KOPT-K1 (cell line): ENCODE measurements at regions not wholly inside any gene's neighbourhood (a gene's known extent, or its start where the extent isn't known, plus 50 kb on each side); places are given as distances from the start of the nearest gene placed in this dataset.
"Not testable (repeated sequence)": the region's sequence is repeated elsewhere in the genome, so short reads cannot be mapped to it uniquely, and the experiment has no call there.

Experiments used
- H3K27ac ChIP-seq: fragments of 200-600 bp; sonication (generic); 2 replicates; pipeline ENCODE4 v1.5.1; 2016; ENCODE audit warnings: antibody characterized with exemption, mild to moderate bottlenecking, low read depth, low read length; ENCODE audit not compliant: poor library complexity, severe bottlenecking
- H3K36me3 ChIP-seq: fragments of 200-600 bp; sonication (generic); 2 replicates; pipeline ENCODE4 v1.5.1; 2017; ENCODE audit warnings: antibody characterized with exemption, mild to moderate bottlenecking, low read length, moderate library complexity; ENCODE audit not compliant: insufficient read depth
- H3K9me3 ChIP-seq: fragments of 200-600 bp; sonication (generic); 2 replicates; pipeline ENCODE4 v1.5.1; 2017; ENCODE audit warnings: antibody characterized with exemption, low read length, mild to moderate bottlenecking; ENCODE audit not compliant: insufficient read depth, poor library complexity, severe bottlenecking

- H3K27ac ChIP-seq: no peak overlapping the region
- H3K36me3 ChIP-seq: no peaks in the 10 kb centered on the region
- H3K9me3 ChIP-seq: no peaks in the 10 kb centered on the region
Measured at GRCh38 chr16:64292161-64292560, 829.7 kb downstream of the CDH11 start.

- Histone ChIP-seq H3K9me3 (no peaks in the 10 kb centered on the region), H3K27ac (no peak overlapping the region), H3K36me3 (no peaks in the 10 kb centered on the region)
Measured at GRCh38 chr16:64290461-64290860, 831.4 kb downstream of the CDH11 start.

- no peaks in the 10 kb centered on the region for H3K36me3 ChIP-seq
Measured at GRCh38 chr16:64287655-64288528, 834.0 kb downstream of the CDH11 start.

DNA sequence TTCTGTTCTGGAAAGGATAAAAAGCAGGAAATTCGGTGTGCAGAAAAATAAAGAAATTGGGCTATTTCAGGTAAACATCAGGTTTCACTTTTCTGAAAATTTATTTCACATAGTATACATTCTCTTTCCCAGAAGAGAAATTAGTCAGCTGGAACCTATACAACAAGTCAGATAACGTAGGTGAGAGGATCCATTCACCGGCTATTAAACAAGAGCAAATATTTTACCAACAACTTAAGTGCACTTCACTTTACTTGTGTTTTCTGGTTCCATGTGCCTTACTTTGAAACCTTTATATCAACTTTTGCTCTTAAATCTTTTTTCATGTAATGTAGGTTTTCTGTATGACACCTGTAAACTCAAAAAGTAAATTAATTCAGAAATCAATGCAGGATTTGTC, 839.7 kb downstream of the CDH11 start:
- Histone ChIP-seq H3K27ac (no peak overlapping the region), H3K9me3 (no peaks in the 10 kb centered on the region)

More at GRCh38 chr16:64287655-64288528, 834.0 kb downstream of the CDH11 start:
- Histone ChIP-seq H3K27ac (no peak overlapping the region), H3K9me3 (no peaks in the 10 kb centered on the region)

GRCh38 chr16:64280317-64280716, 841.5 kb downstream of the CDH11 start:
- no peak overlapping the region for H3K27ac ChIP-seq
- no peaks in the 10 kb centered on the region for H3K9me3 ChIP-seq
- H3K36me3 ChIP-seq: no peaks in the 10 kb centered on the region

More for the DNA sequence above, 839.7 kb downstream of the CDH11 start:
- no peaks in the 10 kb centered on the region for H3K36me3 ChIP-seq

GRCh38 chr16:64278196-64278595, 843.7 kb downstream of the CDH11 start:
- Histone ChIP-seq H3K36me3 (no peaks in the 10 kb centered on the region), H3K9me3 (no peaks in the 10 kb centered on the region), H3K27ac (no peak overlapping the region)

DNA sequence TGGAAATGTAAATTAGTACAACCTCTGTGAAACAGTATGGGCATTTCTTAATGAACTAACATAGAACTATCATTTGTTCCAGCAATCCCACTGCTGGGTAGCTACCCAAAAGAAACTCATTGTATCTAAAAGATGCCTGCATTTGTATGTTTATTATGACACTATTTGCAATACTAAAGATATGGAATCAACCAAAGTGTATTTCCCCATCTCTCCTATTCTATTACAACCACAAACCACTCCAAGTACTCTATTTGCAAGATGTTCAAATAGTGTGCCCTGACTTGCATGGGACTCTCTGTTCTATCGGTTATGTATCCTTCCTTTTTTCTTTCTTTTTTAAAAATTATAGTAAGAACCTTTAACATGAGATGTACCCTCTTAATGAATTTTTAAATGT, 845.2 kb downstream of the CDH11 start:
- no peaks in the 10 kb centered on the region for H3K9me3 ChIP-seq
- no peak overlapping the region for H3K27ac ChIP-seq
- H3K36me3 ChIP-seq: no peaks in the 10 kb centered on the region

DNA sequence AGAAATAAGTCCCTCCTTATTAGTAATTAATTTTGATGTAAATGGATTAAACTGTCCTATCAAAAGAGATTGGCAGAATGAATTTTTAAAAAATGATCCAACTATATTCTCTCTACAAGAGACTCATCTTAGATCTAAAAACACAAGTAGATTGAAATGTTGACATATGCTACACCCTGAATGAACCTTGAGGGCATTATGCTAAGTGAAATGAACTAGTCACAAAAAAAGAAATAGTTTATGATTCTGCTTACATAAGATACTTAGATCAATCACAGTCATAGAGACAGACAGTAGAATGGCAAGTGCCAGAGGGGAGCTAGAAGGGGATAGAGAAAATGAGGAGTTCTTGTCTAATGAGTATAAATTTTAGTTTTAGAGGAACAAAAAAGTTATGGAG, 849.8 kb downstream of the CDH11 start:
- no peak overlapping the region for H3K27ac ChIP-seq
- H3K9me3 ChIP-seq: no peaks in the 10 kb centered on the region
- H3K36me3 ChIP-seq: no peaks in the 10 kb centered on the region

- Histone ChIP-seq H3K9me3 (no peaks in the 10 kb centered on the region), H3K27ac (no peak overlapping the region), H3K36me3 (no peaks in the 10 kb centered on the region)
Measured at GRCh38 chr16:64269756-64270155, 852.1 kb downstream of the CDH11 start.

- no peaks in the 10 kb centered on the region for H3K36me3 ChIP-seq
- H3K9me3 ChIP-seq: no peaks in the 10 kb centered on the region
- H3K27ac ChIP-seq: no peak overlapping the region
Measured at GRCh38 chr16:64265756-64266155, 856.1 kb downstream of the CDH11 start.

DNA sequence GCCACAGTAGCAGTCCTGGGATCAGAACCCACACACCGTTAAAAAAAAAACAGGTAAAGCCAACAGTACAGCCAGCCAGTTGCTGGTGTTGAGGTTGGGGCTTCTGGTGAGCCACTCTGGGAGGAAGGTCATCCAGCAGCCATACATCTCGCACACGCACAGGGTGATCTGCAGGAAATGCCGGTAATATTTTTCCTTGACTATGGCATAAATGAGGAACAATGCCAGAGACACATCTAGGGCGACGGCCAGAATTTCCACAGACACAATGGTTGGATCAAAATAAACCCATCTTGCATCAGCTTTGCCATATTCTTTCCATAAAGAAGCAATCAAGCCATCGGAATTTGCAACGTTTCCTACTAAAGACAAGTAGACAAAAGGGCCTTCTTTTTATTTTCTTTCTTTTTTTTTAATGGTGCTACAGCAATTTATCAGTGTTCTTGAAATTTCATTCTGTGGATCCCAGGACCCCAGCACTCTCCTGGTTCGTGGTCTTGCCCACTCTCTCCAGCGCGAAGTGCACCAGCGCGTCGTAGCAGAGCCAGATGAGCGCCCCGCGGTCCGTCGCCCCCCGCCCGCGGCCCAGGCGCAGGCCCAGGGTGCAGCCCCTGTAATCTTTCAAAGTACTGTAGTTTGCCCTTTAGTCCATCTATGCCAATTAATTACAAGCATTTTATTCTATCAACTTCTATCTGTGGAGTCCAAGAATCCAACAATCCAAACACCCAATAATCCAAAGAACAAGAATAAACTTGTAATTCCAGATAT, 861.0 kb downstream of the CDH11 start:
- not testable (repeated sequence) for H3K36me3 ChIP-seq, H3K9me3 ChIP-seq, H3K27ac ChIP-seq

DNA sequence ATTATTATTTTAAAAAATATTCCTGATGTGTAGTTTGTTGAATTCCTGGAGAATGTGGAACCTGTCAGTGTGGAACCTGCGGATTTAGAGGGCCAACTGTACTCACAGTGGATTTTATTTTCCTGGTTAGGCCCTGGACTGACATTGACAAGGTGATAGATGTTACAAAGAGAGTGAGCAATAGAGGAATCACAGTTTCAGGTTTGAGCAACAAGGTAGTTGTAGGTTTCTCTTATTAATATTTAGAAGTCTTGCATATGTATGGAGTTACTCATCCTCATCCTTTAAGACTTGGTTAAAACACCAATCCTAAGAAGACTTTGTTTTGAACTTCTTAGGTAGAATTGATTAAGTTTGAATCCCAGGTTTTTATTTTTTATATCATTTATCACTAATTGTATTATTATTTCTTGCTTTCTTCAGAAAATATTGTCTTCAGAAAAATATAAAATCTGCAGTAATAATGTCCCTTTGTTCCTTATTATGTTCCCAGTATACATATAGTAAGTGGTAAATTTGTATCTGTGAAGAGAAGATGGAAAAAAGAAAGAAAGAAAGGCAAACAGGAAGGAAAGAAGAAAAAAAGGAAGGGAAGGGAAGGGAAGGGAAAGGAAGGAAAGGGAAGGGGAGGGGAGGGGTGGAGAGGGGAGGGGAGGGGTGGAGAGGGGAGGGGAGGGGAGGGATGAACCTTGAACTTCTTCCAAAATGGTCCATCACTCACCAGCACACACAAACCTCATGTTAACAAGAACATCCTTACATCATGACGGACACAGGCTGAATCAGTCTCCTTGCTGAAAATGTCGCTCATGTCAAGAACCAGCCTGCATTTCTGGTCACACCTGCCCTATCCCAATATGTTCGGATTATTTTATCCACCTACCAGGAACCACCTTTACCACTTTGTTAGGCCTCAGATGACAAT, 867.2 kb downstream of the CDH11 start:
- no peaks in the 10 kb centered on the region for H3K36me3 ChIP-seq
- no peaks in the 10 kb centered on the region for H3K9me3 ChIP-seq
- H3K27ac ChIP-seq: no peak overlapping the region

DNA sequence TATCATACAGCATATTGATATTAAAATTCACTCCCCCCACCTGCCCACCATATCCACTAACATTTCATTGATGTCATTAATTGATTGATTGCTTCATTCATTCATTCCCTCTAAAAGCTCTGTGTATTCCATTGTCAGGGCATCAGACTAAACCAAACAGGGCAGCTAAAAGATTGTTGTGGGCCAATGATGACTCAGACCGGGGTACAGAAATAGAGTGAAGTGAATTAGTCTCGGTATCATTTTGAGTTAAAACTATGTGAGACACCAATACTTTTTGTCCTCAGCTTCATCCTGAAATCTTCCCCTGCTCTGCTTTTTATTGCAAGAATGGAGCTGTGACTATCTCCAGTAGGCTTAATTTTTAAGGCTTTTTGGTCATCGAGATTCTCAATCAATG, 868.3 kb downstream of the CDH11 start:
- Histone ChIP-seq H3K36me3 (no peaks in the 10 kb centered on the region), H3K27ac (no peak overlapping the region), H3K9me3 (no peaks in the 10 kb centered on the region)

DNA sequence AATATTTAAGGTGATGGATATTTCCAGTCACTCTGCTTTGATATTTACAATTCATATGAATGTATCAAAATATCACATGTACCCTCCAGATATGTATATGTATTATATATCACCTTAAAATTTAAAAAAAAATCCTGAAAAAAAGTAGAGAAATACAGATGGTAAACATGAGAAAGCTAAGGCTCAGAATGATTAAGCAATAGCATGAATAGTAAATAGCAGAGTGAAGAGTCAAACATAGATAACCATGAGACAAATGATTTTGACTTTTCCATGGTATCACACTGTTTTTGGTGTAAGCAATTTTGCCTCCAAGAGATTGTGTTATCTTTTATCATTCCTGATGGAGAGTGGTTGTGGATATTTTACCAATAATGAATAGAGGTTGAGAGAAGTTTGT, 868.8 kb downstream of the CDH11 start:
- H3K9me3 ChIP-seq: no peaks in the 10 kb centered on the region
- H3K36me3 ChIP-seq: no peaks in the 10 kb centered on the region
- no peak overlapping the region for H3K27ac ChIP-seq

- Histone ChIP-seq H3K27ac (no peak overlapping the region), H3K9me3 (no peaks in the 10 kb centered on the region), H3K36me3 (no peaks in the 10 kb centered on the region)
Measured at GRCh38 chr16:64251742-64252141, 870.1 kb downstream of the CDH11 start.
